ENCODE measurements at regions not wholly inside any gene's neighbourhood (a gene's known extent, or its start where the extent isn't known, plus 50 kb on each side); places are given as distances from the start of the nearest gene placed in this dataset.
"Not testable (repeated sequence)": the region's sequence is repeated elsewhere in the genome, so short reads cannot be mapped to it uniquely, and the experiment has no call there.

DNA sequence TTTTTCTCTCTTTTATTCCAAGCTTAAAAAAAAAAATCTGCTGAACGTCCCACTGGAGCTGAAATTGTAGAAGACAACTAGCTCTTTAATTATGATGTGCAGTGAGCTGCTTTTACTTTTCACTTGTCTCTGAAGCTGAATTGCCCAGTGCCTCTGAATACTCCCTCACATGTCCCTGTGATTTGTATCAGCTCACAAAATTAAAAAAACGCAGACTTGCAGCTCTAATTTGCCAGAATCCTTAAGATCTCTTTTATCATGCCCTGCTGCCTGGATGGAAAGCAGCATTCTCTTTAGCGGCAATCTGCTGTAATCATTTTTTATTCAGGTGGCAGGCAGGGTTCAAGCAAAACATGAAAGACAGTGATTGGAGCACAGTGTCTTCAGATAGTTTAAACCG is 443.8 kb upstream of the SPTLC3 start:
- no peak for DNase-seq (ENCODE audit: low read depth)
- in situ Hi-C loops (cut with HindIII; ENCODE audit: low pct_unique_long_range_greater_than_20kb, low sequenced_read_pairs): no loop called here

DNA sequence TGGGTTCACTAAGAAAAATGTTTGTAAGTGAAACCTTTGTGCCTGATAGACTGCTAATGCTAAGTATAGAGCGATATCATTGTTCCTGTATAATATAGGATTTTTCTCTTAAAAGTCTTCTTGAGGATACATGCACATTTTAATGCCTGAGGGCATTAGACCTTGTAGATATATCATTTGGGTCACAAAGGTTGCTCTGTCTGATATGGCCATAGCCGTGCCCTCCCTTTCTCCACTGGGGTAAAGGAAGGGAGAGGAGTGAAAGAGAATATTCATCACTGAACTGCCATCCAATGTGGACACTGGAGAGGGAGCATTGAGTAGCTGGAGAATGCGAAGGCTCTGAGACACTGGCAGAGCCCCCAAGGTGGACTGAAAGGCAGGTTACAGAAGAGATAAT is 442.2 kb upstream of the SPTLC3 start:
- in situ Hi-C loops (cut with HindIII; ENCODE audit: low pct_unique_long_range_greater_than_20kb, low sequenced_read_pairs): no loop called here
- no peak for DNase-seq (ENCODE audit: low read depth)

DNA sequence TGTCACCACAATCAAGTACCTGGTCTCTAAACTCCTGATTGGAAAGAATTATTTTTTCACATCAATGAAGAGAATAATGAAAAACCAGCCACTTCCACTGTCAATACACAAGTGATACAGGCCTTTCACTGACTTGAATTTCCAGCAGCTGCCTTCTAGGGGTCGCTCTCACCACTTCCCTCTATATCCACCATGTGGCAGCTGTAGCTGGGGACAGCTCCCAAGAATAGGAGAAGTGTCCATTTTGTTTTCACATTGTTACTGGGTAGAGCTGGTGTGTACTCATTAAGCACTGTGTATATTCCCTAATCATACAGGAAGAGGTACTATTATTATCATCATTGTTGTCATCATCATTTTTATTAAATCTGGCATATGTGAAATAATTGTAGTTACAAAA is 438.4 kb upstream of the SPTLC3 start:
- DNase-seq (ENCODE audit: low read depth): peak; percentile 33

DNA sequence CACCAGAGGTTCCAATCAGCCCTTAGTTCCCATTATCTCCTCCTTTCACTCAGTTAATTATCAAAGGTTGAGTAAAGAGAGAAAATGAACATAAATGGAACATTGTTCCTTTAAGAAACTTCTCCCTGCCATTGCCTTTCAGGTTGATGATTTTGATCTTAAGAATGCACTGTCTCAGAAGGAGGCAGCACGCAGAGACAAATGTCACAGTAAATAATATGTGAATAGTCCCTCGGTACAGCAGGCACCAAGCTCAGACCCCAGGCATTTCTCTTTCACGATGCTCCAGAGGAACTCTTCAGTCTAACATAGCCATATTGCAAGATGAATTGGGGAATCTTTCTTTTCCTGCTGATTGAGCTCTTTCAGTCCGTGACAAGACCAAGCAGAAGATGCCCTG is 435.3 kb upstream of the SPTLC3 start:
- no peak for DNase-seq (ENCODE audit: low read depth)
- in situ Hi-C loops (cut with HindIII; ENCODE audit: low pct_unique_long_range_greater_than_20kb, low sequenced_read_pairs): no loop called here

More for the DNA sequence above, 438.4 kb upstream of the SPTLC3 start:
- in situ Hi-C loops (cut with HindIII; ENCODE audit: low pct_unique_long_range_greater_than_20kb, low sequenced_read_pairs): no loop called here

DNA sequence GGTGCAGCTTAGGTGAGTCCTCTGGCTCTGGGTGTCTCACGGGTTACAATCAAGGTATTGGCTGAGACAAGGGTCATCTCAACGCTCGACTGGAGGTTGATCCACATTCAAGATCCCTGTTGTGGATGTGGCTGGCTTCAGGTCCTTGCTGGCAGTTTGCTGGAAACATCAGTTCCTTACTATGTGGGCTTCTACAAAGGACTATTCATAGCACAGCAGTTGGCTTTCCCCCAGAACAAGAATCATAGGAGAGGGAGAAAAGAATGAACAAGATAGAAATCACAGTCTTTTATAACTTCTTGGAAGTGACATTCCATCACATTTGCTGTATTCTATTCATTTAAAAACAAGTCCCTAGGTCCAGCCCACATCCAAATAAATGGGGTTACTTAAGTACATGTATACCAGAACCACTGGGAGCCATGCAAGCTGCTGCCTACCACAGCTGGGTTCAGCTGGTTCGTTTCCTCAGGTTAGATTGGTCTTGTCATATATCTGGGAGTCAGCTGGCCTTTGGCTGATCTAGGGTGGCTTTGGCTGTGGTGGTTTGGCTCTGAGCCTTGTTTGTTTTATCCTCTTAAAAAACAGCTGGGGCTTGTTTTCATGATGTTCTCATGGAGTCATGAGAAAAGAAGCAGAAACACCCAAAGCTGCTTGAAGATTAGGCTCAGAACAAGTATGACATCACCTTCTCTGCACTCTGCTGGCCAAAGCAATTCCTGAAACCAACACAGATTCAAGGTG is 433.2 kb upstream of the SPTLC3 start:
- in situ Hi-C loops (cut with HindIII; ENCODE audit: low pct_unique_long_range_greater_than_20kb, low sequenced_read_pairs): no loop called here
- DNase-seq (ENCODE audit: low read depth): no peak

DNA sequence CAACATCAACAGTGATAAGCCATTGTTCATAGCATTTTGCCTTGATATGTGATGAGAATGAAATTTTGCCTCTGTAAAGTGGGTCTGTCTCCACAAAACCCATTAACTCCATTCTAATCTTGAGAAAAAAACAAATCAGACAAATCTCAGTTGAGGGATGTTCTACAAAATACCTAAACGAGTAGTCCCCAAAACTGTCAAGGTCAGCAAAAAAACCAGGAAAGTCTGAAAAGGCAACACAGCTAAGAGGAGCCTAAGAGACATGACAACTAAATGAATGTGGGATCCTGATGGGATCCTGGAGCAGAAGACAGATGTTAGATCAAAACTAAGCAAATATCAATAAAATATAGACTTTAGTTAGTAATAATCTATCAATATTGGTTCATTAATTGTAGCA is 431.6 kb upstream of the SPTLC3 start:
- in situ Hi-C loops (cut with HindIII; ENCODE audit: low pct_unique_long_range_greater_than_20kb, low sequenced_read_pairs): no loop called here
- no peak for DNase-seq (ENCODE audit: low read depth)

DNA sequence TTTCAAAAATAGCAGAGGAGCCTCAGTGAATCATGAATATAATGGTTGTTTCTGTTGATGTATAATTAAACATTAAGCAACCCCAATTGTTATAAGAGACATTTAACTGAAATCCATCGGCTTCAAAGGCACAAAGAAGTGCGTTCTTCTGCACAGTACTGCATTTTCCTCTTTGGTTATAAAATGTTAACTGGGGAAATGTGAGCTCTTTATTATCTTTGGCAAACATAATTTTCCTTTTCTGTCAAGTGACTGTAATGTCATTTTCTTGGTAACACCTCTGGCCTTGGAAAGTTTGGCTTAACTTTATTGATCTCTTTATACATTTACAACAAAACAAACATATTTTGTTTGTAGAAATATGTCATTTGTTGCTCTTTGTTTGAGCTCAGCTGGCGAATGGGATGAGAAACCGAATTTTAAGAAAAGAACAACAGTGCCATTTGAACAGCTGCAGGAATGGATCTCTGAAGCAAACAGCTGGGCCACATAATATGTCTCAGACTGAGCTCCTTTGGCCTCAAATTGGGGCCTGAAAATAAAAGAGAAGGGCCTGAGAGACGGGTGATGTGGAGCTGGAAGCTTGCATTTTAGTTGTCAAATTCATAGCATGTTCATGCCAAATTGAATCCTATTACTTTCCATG is 427.0 kb upstream of the SPTLC3 start:
- DNase-seq (ENCODE audit: low read depth): no peak
- in situ Hi-C loops (cut with HindIII; ENCODE audit: low pct_unique_long_range_greater_than_20kb, low sequenced_read_pairs): no loop called here

DNA sequence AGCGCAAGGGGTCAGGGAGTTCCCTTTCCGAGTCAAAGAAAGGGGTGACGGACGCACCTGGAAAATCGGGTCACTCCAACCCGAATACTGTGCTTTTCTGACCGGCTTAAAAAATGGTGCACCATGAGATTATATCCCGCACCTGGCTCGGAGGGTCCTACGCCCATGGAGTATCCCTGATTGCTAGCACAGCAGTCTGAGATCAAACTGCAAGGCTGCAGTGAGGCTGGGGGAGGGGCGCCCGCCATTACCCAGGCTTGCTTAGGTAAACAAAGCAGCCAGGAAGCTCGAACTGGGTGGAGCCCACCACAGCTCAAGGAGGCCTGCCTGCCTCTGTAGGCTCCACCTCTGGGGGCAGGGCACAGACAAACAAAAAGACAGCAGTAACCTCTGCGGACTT is 426.1 kb upstream of the SPTLC3 start:
- in situ Hi-C loops (cut with HindIII; ENCODE audit: low pct_unique_long_range_greater_than_20kb, low sequenced_read_pairs): not testable (repeated sequence)

DNA sequence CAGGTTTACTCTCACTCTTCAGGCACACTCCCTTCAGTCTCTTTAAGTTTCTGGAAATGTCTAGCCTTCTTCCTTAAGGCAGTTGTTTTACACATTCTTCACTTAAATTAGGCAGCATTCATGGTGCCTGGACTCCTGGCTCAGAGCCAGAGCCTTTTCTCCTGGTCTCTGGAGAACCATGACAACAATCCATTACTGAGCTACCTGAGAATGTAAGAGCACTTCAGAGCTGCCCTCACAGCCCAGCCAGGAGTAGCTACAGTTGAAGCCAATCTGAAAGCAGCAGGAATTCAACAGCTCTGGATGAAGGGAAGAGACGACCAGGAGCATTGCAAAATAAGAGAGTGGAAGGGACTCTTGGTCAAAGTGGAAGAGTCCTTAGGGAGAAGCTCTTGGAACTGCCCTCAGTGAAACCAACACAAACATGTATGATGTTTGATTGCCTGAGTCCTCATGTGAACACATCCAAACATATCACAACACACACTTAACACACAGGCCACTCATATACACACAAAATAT is 416.8 kb upstream of the SPTLC3 start:
- in situ Hi-C loops (cut with HindIII; ENCODE audit: low pct_unique_long_range_greater_than_20kb, low sequenced_read_pairs): no loop called here
- no peak for DNase-seq (ENCODE audit: low read depth)

More for the DNA sequence above, 426.1 kb upstream of the SPTLC3 start:
- DNase-seq (ENCODE audit: low read depth): not testable (repeated sequence)

DNA sequence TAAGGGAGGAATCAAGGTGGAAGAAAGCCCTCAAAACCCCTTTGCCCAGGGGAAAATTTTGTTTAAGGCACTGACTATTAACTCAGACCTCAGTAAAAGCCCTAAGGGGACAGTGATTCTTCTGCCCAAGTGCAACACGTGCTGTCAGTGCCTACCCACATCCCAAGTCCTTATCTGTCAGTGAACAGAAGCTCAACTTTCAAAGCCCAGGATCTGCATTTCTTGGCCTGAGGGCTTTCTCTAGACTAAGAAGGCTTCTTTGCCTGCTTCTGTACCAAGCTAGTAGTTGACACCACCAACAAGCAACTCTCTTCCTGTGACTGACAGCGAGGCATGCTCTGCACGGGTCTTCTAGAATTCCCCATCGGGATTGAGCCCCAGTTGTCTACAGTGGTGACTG is 416.0 kb upstream of the SPTLC3 start:
- in situ Hi-C loops (cut with HindIII; ENCODE audit: low pct_unique_long_range_greater_than_20kb, low sequenced_read_pairs): no loop called here
- no peak for DNase-seq (ENCODE audit: low read depth)

DNA sequence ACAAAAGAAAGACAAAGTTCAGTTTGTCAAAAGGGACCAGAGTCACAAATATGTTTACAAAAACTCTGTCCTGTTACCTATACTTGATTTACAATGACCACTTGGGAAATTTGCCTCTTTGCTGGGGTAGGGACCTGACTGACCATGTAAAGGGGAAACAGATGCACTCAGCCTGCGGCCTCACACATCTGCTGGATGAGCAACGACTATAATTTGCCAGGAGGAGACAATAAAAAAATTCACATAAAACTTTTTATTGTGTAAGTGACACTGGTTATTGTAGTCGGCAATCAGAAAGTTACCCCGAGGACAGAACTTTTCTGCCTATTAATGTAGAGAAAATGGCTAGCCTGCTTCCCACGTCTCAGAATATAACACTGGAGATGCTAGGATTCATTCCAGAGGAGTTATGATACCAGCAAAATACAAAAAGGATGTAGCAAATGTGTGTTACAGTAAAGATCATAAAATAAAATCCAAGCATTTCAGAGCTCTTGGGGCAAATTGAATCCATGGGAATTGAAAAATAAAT is 415.4 kb upstream of the SPTLC3 start:
- in situ Hi-C loops (cut with HindIII; ENCODE audit: low pct_unique_long_range_greater_than_20kb, low sequenced_read_pairs): no loop called here
- no peak for DNase-seq (ENCODE audit: low read depth)

DNA sequence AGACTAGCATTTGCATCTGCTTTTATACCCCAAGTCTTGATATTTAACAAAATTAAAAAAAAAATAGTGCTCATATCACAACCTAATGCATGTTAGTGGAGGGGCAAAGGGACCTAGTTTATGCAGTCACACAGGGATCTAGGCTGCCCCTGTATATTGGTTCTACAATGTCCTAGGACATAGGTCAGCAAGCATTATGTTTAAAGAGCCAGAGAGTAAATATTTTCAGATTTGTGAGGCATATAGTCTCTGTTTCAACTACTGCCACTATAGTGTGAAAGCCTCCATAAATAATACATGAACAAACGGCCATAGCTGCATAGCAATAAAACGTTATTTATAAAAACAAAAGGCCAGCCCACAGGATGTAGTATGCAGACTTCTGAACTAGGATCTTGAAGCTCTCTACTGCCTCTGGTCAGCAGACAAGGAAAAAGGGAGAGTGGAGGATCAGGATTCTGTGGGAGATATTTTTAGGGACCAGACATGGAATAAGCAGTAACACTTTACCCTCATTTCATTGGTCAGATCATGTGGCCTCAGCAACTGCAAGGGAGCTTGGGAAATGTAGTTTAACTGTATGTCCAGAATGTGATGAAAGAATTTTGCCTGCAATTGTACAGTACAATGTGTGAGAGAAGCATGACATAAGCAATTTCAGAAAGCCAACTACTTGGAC is 414.2 kb upstream of the SPTLC3 start:
- in situ Hi-C loops (cut with HindIII; ENCODE audit: low pct_unique_long_range_greater_than_20kb, low sequenced_read_pairs): no loop called here
- DNase-seq (ENCODE audit: low read depth): peak; percentile 58

DNA sequence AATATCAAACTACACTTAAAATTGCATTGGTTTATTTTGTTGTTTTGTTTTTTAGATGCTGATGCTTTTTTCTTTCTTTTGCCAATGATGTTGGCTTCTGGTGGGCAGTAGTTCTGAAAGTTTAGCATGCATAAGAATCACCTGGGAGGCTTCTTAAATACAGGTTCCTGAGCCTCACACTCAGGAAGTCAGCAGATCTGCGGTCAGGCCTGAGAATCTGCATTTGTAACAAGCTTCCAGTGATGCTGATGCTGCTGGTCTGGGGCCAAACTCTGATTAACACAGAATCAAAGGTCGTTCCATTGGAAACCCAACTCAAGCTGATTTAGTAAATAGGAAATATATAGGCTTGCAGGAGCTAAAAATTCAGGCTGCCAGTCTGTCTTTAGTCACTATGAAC is 412.9 kb upstream of the SPTLC3 start:
- in situ Hi-C loops (cut with HindIII; ENCODE audit: low pct_unique_long_range_greater_than_20kb, low sequenced_read_pairs): no loop called here
- no peak for DNase-seq (ENCODE audit: low read depth)

DNA sequence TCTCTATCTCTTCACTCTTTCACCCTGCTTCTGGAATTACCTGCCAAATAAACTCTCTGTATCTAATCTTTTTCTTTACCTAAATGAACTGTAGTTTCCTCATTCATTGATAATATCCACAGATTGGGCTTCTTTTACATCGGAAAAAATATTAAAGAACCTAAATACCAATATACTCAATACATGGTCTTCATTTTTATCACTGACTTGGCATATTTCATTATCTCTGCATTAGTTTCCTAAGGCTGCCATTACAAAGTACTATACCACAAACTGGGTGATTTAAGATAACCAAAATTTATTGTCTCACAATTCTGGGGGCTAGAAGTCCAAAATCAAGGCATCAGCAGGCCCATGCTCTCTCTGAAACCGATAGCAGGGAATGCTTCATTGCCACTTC is 411.9 kb upstream of the SPTLC3 start:
- no peak for DNase-seq (ENCODE audit: low read depth)
- in situ Hi-C loops (cut with HindIII; ENCODE audit: low pct_unique_long_range_greater_than_20kb, low sequenced_read_pairs): no loop called here

DNA sequence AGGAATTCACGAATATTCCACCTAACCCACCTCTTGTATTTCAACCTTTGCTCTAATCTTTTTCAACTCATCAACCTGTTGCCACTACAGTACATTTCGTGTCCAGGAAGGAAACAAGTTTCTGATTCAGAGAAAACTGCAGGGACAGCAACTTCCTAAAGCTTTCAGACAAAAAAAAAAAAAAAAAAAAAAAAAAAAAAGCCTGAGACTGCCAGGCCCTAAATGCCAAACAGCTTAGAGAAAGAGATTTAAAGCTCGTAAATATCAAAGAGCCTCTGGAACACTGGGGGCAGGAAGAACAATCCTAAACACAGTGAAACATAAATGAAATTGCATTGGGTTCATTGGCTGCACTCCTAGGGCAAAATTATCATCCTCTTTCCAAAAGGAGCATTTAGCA is 411.2 kb upstream of the SPTLC3 start:
- in situ Hi-C loops (cut with HindIII; ENCODE audit: low pct_unique_long_range_greater_than_20kb, low sequenced_read_pairs): no loop called here

DNA sequence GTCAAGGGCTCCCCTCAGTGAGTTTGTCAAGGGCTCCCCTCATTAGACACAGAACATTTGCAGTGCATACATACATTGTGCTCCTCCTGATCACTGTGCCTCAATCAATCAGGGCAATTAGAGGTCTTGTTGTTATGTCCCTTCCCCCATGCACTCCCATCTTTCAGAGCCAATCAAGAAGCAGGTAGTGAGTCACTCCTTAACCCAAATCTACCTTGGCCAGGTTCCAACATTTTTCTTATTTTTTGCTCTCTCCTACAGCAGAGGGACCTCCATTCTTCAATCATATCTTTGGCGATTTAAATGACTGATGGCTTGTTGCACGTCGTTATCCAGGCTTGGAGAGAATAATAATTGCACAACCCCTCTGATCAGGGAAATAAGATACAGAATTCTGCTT is 409.9 kb upstream of the SPTLC3 start:
- in situ Hi-C loops (cut with HindIII; ENCODE audit: low pct_unique_long_range_greater_than_20kb, low sequenced_read_pairs): no loop called here
- DNase-seq (ENCODE audit: low read depth): no peak

More for the DNA sequence above, 411.2 kb upstream of the SPTLC3 start:
- DNase-seq (ENCODE audit: low read depth): no peak

DNA sequence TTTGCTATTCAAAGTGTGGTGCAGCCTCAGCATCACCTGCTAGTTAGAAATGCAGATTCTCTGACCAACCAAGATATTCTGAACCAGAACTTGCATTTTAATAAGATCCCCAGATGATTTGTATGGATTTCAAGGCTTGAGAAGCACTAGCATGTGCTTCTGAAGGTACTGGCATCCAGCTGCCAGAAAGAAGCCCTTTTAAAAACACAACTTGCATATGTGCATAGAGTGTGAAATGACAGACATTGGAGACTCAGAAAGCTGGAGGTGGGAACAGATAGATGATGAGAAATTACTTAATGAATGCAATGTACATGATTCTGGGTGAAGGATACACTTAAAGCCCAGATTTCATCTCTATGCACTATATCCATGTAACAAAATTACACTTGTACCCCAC is 409.3 kb upstream of the SPTLC3 start:
- in situ Hi-C loops (cut with HindIII; ENCODE audit: low pct_unique_long_range_greater_than_20kb, low sequenced_read_pairs): no loop called here
- no peak for DNase-seq (ENCODE audit: low read depth)

DNA sequence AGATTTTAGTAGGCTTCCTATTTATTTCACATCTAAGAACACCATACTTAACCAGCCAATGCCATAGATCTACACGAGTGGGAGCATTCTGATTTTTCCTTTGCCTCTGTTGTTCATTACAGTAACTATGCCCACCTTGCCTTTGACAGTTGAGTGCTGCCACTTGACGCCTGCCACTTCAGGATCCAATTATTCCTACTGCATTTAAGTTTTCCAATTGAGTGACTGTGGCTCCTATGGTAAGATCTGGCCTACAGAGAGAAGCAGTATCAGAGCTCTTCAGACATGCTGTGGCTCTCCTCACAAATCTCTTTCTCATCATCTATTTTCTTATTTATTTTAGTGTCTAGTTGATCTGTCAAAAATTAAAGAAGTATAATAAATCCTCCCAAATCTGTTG is 403.0 kb upstream of the SPTLC3 start:
- no peak for DNase-seq (ENCODE audit: low read depth)
- in situ Hi-C loops (cut with HindIII; ENCODE audit: low pct_unique_long_range_greater_than_20kb, low sequenced_read_pairs): no loop called here

DNA sequence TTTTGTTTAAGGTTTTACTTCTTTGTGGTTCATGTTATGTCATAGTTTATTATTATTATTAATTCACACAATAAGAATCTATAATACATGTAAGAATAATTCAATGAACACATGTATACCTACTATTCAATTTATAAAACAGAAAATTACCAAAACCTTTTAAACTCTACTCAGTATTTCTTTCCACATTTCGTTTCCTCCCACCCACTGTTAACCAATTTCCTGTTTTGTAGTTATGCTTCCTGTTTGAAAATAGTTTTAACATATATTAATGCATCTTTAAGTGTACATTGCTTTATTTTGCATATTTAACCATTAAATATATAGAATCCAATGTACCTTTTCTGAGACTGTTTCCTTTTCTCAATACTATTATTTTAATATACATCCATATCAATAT is 397.9 kb upstream of the SPTLC3 start:
- no peak for DNase-seq (ENCODE audit: low read depth)
- in situ Hi-C loops (cut with HindIII; ENCODE audit: low pct_unique_long_range_greater_than_20kb, low sequenced_read_pairs): no loop called here

Data from Caki2 (cell line).